Neural cell (in vitro differentiated cells): ENCODE measurements at regions not wholly inside any gene's neighbourhood (a gene's known extent, or its start where the extent isn't known, plus 50 kb on each side); places are given as distances from the start of the nearest gene placed in this dataset.

Experiments
- H2AFZ ChIP-seq: fragments of 200-600, 300-800 bp; sonication (generic), shearing (Covaris generic); 2 replicates; pipeline ENCODE4 v1.6.0; 2014; ENCODE audit warnings: low read depth, mild to moderate bottlenecking, antibody characterized with exemption, low read length, moderate library complexity
- H3F3A ChIP-seq: fragments of 200-600 bp; shearing (Covaris generic); 2 replicates; pipeline ENCODE4 v1.6.1; 2016; ENCODE audit warnings: mild to moderate bottlenecking, moderate library complexity, mixed read lengths, antibody characterized with exemption, low read length; ENCODE audit not compliant: insufficient read depth, poor library complexity, severe bottlenecking
- H3K27ac ChIP-seq: fragments of 200-600, 300-800 bp; sonication (generic), shearing (Covaris generic); 2 replicates; pipeline ENCODE4 v1.5.1; 2014; ENCODE audit warnings: mild to moderate bottlenecking, low read length, moderate library complexity
- H3K27me3 ChIP-seq: fragments of 300-800, 200-600 bp; sonication (generic), shearing (Covaris generic); 2 replicates; pipeline ENCODE4 v1.6.0; 2014; ENCODE audit warnings: mild to moderate bottlenecking, low read depth, low read length, moderate library complexity; ENCODE audit not compliant: insufficient read depth
- H3K36me3 ChIP-seq: fragments of 300-800, 200-600 bp; sonication (generic), shearing (Covaris generic); 2 replicates; pipeline ENCODE4 v1.5.1; 2014; ENCODE audit warnings: mild to moderate bottlenecking, antibody characterized with exemption, low read length, moderate library complexity; ENCODE audit not compliant: insufficient read depth
- H3K4me2 ChIP-seq: fragments of 300-800, 200-600 bp; sonication (generic), shearing (Covaris generic); 2 replicates; pipeline ENCODE4 v1.6.0; 2014; ENCODE audit warnings: mild to moderate bottlenecking, low read length
- H3K4me3 ChIP-seq: fragments of 300-800, 200-600 bp; sonication (generic), shearing (Covaris generic); 2 replicates; pipeline ENCODE4 v1.5.1; 2014; ENCODE audit warnings: mild to moderate bottlenecking, low read length, moderate library complexity
- H3K79me2 ChIP-seq: fragments of 200-600 bp; shearing (Covaris generic); replicated peaks from 2 replicates; pipeline ENCODE4 v1.6.0; 2014; ENCODE audit warnings: mild to moderate bottlenecking, low read length, moderate library complexity; ENCODE audit not compliant: insufficient read depth
- H3K9ac ChIP-seq: fragments of 300-800, 200-600 bp; sonication (generic), shearing (Covaris generic); 2 replicates; pipeline ENCODE4 v1.6.1; 2016; ENCODE audit warnings: mild to moderate bottlenecking, low read length, mixed read lengths
- H3K9me2 ChIP-seq: fragments of 200-600 bp; shearing (Covaris generic); 2 replicates; pipeline ENCODE4 v1.6.1; 2016; ENCODE audit warnings: mild to moderate bottlenecking, low read length, mixed read lengths; ENCODE audit not compliant: insufficient read depth
- H3K9me3 ChIP-seq: fragments of 200-600, 300-800 bp; sonication (generic), shearing (Covaris generic); 2 replicates; pipeline ENCODE4 v1.6.1; 2016; ENCODE audit warnings: mild to moderate bottlenecking, mixed run types, low read length, moderate library complexity, mixed read lengths
- H4K20me1 ChIP-seq: fragments of 200-600 bp; shearing (Covaris generic); 2 replicates; pipeline ENCODE4 v1.6.1; 2016; ENCODE audit warnings: mild to moderate bottlenecking, mixed run types; ENCODE audit not compliant: insufficient read depth
- CTCF ChIP-seq: fragments of 450-650 bp; IDR thresholded peaks from 2 replicates; pipeline ENCODE4 v1.5.1; 2014; ENCODE audit warnings: antibody characterized with exemption, mild to moderate bottlenecking, moderate library complexity; ENCODE audit not compliant: poor library complexity, severe bottlenecking
- EP300 ChIP-seq: fragments of 450-650 bp; conservative IDR thresholded peaks from 2 replicates; pipeline ENCODE4 v1.6.1; 2014; ENCODE audit warnings: antibody characterized with exemption, mild to moderate bottlenecking, moderate library complexity; ENCODE audit not compliant: poor library complexity, severe bottlenecking
- EZH2 ChIP-seq: fragments of 200-600, 300-800 bp; shearing (Covaris generic), sonication (generic); IDR thresholded peaks from 2 replicates; pipeline ENCODE4 v1.6.1; 2014; ENCODE audit warnings: antibody characterized with exemption, low read length, borderline replicate concordance, mild to moderate bottlenecking; ENCODE audit not compliant: insufficient read depth, poor library complexity, severe bottlenecking
- MXI1 ChIP-seq: fragments of 450-650 bp; conservative IDR thresholded peaks from 2 replicates; pipeline ENCODE4 v1.6.1; 2014; ENCODE audit warnings: antibody characterized with exemption, mild to moderate bottlenecking; ENCODE audit not compliant: poor library complexity, severe bottlenecking
- POLR2AphosphoS5 ChIP-seq: IDR thresholded peaks from 2 replicates; pipeline ENCODE4 v1.6.1; 2012
- RAD21 ChIP-seq: fragments of 450-650 bp; conservative IDR thresholded peaks from 2 replicates; pipeline ENCODE4 v1.6.1; 2014; ENCODE audit warnings: antibody characterized with exemption, mild to moderate bottlenecking, moderate library complexity
- REST ChIP-seq: IDR thresholded peaks from 2 replicates; pipeline ENCODE4 v1.6.1; 2012; ENCODE audit warnings: borderline replicate concordance
- SMC3 ChIP-seq: fragments of 450-650 bp; conservative IDR thresholded peaks from 2 replicates; pipeline ENCODE4 v1.6.1; 2014; ENCODE audit warnings: antibody characterized with exemption, mild to moderate bottlenecking, moderate library complexity; ENCODE audit not compliant: poor library complexity
- TAF1 ChIP-seq: IDR thresholded peaks from 2 replicates; pipeline ENCODE4 v1.6.1; 2012; ENCODE audit warnings: low read depth

- H2AFZ ChIP-seq = no peak overlapping the region
- H3K4me2 ChIP-seq = no peak overlapping the region
- H3K79me2 ChIP-seq = no peaks in the 10 kb centered on the region
- no peak for TF ChIP-seq POLR2AphosphoS5
- no peak for TF ChIP-seq TAF1
- no peak for TF ChIP-seq CTCF
- no peak for TF ChIP-seq RAD21
- no peak for TF ChIP-seq EZH2
- TF ChIP-seq EP300 = no peak
- no peak overlapping the region for H3K9ac ChIP-seq
- no peak overlapping the region for H3K27ac ChIP-seq
- no peaks in the 10 kb centered on the region for H4K20me1 ChIP-seq
- no peak overlapping the region for H3K4me3 ChIP-seq
- no peaks in the 10 kb centered on the region for H3K36me3 ChIP-seq
- H3K9me3 ChIP-seq = no peaks in the 10 kb centered on the region
- no peaks in the 10 kb centered on the region for H3F3A ChIP-seq
- no peaks in the 10 kb centered on the region for H3K27me3 ChIP-seq
- H3K9me2 ChIP-seq = no peaks in the 10 kb centered on the region
These were observed 634.6 kb downstream of the SLC6A15 start for GRCh38 chr12:84277986-84278385.

DNA sequence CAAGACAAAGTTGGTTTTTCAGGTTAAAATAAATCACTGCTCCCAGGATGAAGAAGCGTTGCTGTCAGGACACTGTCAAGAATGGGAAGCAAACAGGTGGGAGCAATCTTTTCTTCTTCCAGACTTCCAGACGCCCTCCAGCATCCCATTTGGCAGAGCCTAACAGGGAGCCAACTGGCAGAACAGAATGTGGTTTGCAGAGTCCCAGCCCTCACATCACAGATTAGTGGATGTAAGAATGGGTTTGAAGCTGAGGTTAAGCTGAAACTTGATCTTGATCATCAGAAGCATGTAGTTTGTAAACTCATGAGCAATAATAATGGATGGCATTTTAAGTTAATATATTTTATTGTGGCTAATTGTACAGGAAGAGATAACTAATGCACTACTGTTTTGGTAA lies 636.4 kb downstream of the SLC6A15 start:
- no peaks in the 10 kb centered on the region for H3K9me3 ChIP-seq
- H2AFZ ChIP-seq = no peak overlapping the region
- no peak overlapping the region for H3K27ac ChIP-seq
- H3F3A ChIP-seq = no peaks in the 10 kb centered on the region
- TF ChIP-seq CTCF = no peak
- TF ChIP-seq EP300 = no peak
- TF ChIP-seq TAF1 = no peak
- TF ChIP-seq SMC3 = no peak
- TF ChIP-seq REST = no peak
- no peak for TF ChIP-seq POLR2AphosphoS5
- TF ChIP-seq EZH2 = no peak
- no peak for TF ChIP-seq MXI1
- TF ChIP-seq RAD21 = no peak
- H4K20me1 ChIP-seq = no peaks in the 10 kb centered on the region
- no peak overlapping the region for H3K9ac ChIP-seq
- no peaks in the 10 kb centered on the region for H3K79me2 ChIP-seq
- H3K27me3 ChIP-seq = no peaks in the 10 kb centered on the region
- no peak overlapping the region for H3K4me3 ChIP-seq
- H3K9me2 ChIP-seq = no peaks in the 10 kb centered on the region
- H3K4me2 ChIP-seq = no peak overlapping the region
- no peaks in the 10 kb centered on the region for H3K36me3 ChIP-seq
